Large intestine (tissue), 3 donors: ENCODE measurements at regions not wholly inside any gene's neighbourhood (a gene's known extent, or its start where the extent isn't known, plus 50 kb on each side); places are given as distances from the start of the nearest gene placed in this dataset.

Experiments used
- DNase-seq, 2 donors: peaks; one replicate each; pipeline versions ENCODE4 v3.0.0 to v3.0.0-alpha.2; 2013
- H3K27ac ChIP-seq: one replicate; pipeline ENCODE4 v1.5.1; 2013; ENCODE audit warnings: low read length
- H3K27me3 ChIP-seq: 2 replicates; pipeline ENCODE4 v1.6.1; 2013; ENCODE audit warnings: low read length; ENCODE audit not compliant: control insufficient read depth, insufficient read depth
- H3K36me3 ChIP-seq: 2 replicates; pipeline ENCODE4 v1.6.1; 2013; ENCODE audit warnings: low read length; ENCODE audit not compliant: control insufficient read depth, insufficient read depth
- H3K4me1 ChIP-seq: one replicate; pipeline ENCODE4 v1.6.1; 2013; ENCODE audit warnings: low read length; ENCODE audit not compliant: control insufficient read depth, insufficient read depth
- H3K4me3 ChIP-seq: one replicate; pipeline ENCODE4 v1.5.1; 2013; ENCODE audit warnings: low read length
- H3K9me3 ChIP-seq: one replicate; pipeline ENCODE4 v1.6.1; 2013; ENCODE audit warnings: mild to moderate bottlenecking, low read depth, low read length, moderate library complexity; ENCODE audit not compliant: control insufficient read depth
- WGBS: methylation state at CpG from one replicate; pipeline ENCODE4 v1.1.5; 2013; ENCODE audit warnings: low lambda C conversion rate; ENCODE audit not compliant: insufficient coverage; 5-methylcytosine and 5-hydroxymethylcytosine counted together

GRCh38 chr5:8258801-8259200 lies 389.9 kb downstream of the MTRR start:
- no peak overlapping the region for H3K4me3 ChIP-seq
- WGBS, result 100% methylated on average over 2 of the region's 3 CpGs
- H3K36me3 ChIP-seq, result no peaks in the 10 kb centered on the region
- H3K27me3 ChIP-seq, result no peaks in the 10 kb centered on the region
- no peaks in the 10 kb centered on the region for H3K4me1 ChIP-seq
- H3K27ac ChIP-seq, result no peak overlapping the region
- DNase-seq, result no peak
- H3K9me3 ChIP-seq, result no peaks in the 10 kb centered on the region

- no CpG with 5 or more reads among the region's 2 CpGs for WGBS
- H3K27ac ChIP-seq, result no peak overlapping the region
- H3K27me3 ChIP-seq, result no peaks in the 10 kb centered on the region
- no peaks in the 10 kb centered on the region for H3K4me1 ChIP-seq
- DNase-seq, result no peak
- no peaks in the 10 kb centered on the region for H3K9me3 ChIP-seq
- no peaks in the 10 kb centered on the region for H3K36me3 ChIP-seq
- no peak overlapping the region for H3K4me3 ChIP-seq
Measured at GRCh38 chr5:8270246-8270645, 401.3 kb downstream of the MTRR start.

- no CpG with 5 or more reads among the region's 4 CpGs for WGBS
- Histone ChIP-seq H3K9me3 (no peaks in the 10 kb centered on the region), H3K36me3 (no peaks in the 10 kb centered on the region), H3K4me3 (no peak overlapping the region), H3K27me3 (no peaks in the 10 kb centered on the region), H3K4me1 (no peaks in the 10 kb centered on the region), H3K27ac (no peak overlapping the region)
- DNase-seq, result no peak
Measured at GRCh38 chr5:8280711-8281363, 411.9 kb downstream of the MTRR start.

- Histone ChIP-seq H3K27me3 (no peaks in the 10 kb centered on the region), H3K4me3 (no peak overlapping the region), H3K4me1 (no peaks in the 10 kb centered on the region), H3K27ac (no peak overlapping the region), H3K36me3 (no peaks in the 10 kb centered on the region), H3K9me3 (peaks cover 3% of the 10 kb centered on the region)
- no peak for DNase-seq
Measured at GRCh38 chr5:8288334-8288733, 419.4 kb downstream of the MTRR start.

- WGBS, result 100% methylated on average over 1 of the region's 6 CpGs
- Histone ChIP-seq H3K27ac (no peak overlapping the region), H3K4me1 (no peaks in the 10 kb centered on the region), H3K36me3 (no peaks in the 10 kb centered on the region), H3K9me3 (peaks cover 3% of the 10 kb centered on the region), H3K27me3 (no peaks in the 10 kb centered on the region), H3K4me3 (no peak overlapping the region)
- no peak for DNase-seq
Measured at GRCh38 chr5:8288897-8289516, 420.1 kb downstream of the MTRR start.

GRCh38 chr5:8289779-8290178 lies 420.8 kb downstream of the MTRR start:
- H3K4me1 ChIP-seq, result no peaks in the 10 kb centered on the region
- 88% methylated on average over 1 of the region's 1 CpG for WGBS
- H3K27ac ChIP-seq, result no peak overlapping the region
- no peaks in the 10 kb centered on the region for H3K36me3 ChIP-seq
- H3K27me3 ChIP-seq, result no peaks in the 10 kb centered on the region
- H3K9me3 ChIP-seq, result peaks cover 3% of the 10 kb centered on the region
- H3K4me3 ChIP-seq, result no peak overlapping the region
- no peak for DNase-seq

GRCh38 chr5:8290721-8291120 lies 421.8 kb downstream of the MTRR start:
- H3K4me1 ChIP-seq, result no peaks in the 10 kb centered on the region
- no CpG with 5 or more reads among the region's 2 CpGs for WGBS
- no peaks in the 10 kb centered on the region for H3K36me3 ChIP-seq
- no peak overlapping the region for H3K4me3 ChIP-seq
- no peaks in the 10 kb centered on the region for H3K27me3 ChIP-seq
- no peak for DNase-seq
- no peak overlapping the region for H3K27ac ChIP-seq
- peaks cover 3% of the 10 kb centered on the region for H3K9me3 ChIP-seq

- WGBS, result 88% methylated on average over 1 of the region's 2 CpGs
Measured at GRCh38 chr5:8291641-8292040, 422.7 kb downstream of the MTRR start.

GRCh38 chr5:8295141-8295540 lies 426.2 kb downstream of the MTRR start:
- H3K27me3 ChIP-seq, result no peaks in the 10 kb centered on the region
- no peak overlapping the region for H3K4me3 ChIP-seq
- no peaks in the 10 kb centered on the region for H3K9me3 ChIP-seq
- H3K4me1 ChIP-seq, result no peaks in the 10 kb centered on the region
- no peak overlapping the region for H3K27ac ChIP-seq
- no CpG with 5 or more reads among the region's 1 CpG for WGBS
- no peak for DNase-seq
- H3K36me3 ChIP-seq, result no peaks in the 10 kb centered on the region

More at GRCh38 chr5:8291641-8292040, 422.7 kb downstream of the MTRR start:
- Histone ChIP-seq H3K4me1 (no peaks in the 10 kb centered on the region), H3K27ac (no peak overlapping the region), H3K4me3 (no peak overlapping the region), H3K27me3 (no peaks in the 10 kb centered on the region), H3K36me3 (no peaks in the 10 kb centered on the region), H3K9me3 (peaks cover 3% of the 10 kb centered on the region)
- no peak for DNase-seq

GRCh38 chr5:8299716-8300115 lies 430.8 kb downstream of the MTRR start:
- Histone ChIP-seq H3K4me3 (no peak overlapping the region), H3K27ac (no peak overlapping the region), H3K36me3 (no peaks in the 10 kb centered on the region), H3K4me1 (no peaks in the 10 kb centered on the region), H3K9me3 (no peaks in the 10 kb centered on the region), H3K27me3 (no peaks in the 10 kb centered on the region)
- no peak for DNase-seq
- no CpG with 5 or more reads among the region's 1 CpG for WGBS

- no peaks in the 10 kb centered on the region for H3K36me3 ChIP-seq
- H3K27me3 ChIP-seq, result no peaks in the 10 kb centered on the region
- H3K4me1 ChIP-seq, result no peaks in the 10 kb centered on the region
- H3K9me3 ChIP-seq, result no peaks in the 10 kb centered on the region
- no peak for DNase-seq
- 88% methylated on average over 1 of the region's 2 CpGs for WGBS
- no peak overlapping the region for H3K27ac ChIP-seq
- H3K4me3 ChIP-seq, result no peak overlapping the region
Measured at GRCh38 chr5:8304341-8304740, 435.4 kb downstream of the MTRR start.
